ENCODE measurements at regions not wholly inside any gene's neighbourhood (a gene's known extent, or its start where the extent isn't known, plus 50 kb on each side); places are given as distances from the start of the nearest gene placed in this dataset.

DNA sequence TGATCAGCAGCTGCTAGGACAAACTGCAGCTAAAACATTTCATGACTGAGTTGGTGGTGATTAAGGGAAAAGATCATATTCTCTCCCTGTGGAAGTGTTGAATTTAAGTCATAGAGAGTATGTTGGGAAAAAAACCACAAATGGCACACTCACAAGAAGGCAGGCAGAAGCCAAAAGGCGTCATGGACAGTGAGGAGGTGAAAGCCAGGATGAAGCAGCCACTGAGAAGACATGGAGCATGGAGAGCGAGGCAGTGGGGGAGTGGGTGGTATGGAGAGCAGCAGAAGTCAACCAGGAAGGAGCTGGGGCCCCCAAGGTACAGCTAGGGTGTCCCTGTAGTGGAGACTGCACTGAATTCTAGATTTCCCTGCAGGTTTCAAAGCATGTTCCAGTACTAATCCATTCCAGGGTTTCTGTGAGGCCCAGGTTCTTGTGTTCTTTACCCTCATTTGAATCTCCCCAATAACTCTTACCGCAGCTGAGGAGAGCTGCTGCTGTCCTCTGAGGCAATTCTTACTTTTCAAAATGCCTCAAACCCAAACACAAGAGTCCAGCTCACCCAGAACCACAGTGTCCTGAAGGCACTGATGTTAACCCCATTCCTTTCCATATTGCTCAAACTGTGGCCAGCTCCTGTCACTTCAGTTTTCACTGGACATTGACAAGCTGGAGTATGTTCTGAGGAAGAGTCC is 191.8 kb upstream of the E2F8 start:
- TF ChIP-seq, protein P1, sequence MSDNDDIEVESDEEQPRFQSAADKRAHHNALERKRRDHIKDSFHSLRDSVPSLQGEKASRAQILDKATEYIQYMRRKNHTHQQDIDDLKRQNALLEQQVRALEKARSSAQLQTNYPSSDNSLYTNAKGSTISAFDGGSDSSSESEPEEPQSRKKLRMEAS (IDR thresholded peaks at IDR 0.05) = no peak
- TF ChIP-seq TCF12 (IDR thresholded peaks at IDR 0.05; ENCODE audit: low read depth) = no peak
- no peak for TF ChIP-seq EP300 (IDR thresholded peaks at IDR 0.05; ENCODE audit: borderline replicate concordance)
- TF ChIP-seq EGR1 (IDR thresholded peaks at IDR 0.05) = no peak
- TF ChIP-seq YY1 (IDR thresholded peaks at IDR 0.05; ENCODE audit: low read depth) = no peak
- TF ChIP-seq RAD21 (IDR thresholded peaks at IDR 0.05; ENCODE audit: low read depth) = no peak
- TF ChIP-seq, protein P2, sequence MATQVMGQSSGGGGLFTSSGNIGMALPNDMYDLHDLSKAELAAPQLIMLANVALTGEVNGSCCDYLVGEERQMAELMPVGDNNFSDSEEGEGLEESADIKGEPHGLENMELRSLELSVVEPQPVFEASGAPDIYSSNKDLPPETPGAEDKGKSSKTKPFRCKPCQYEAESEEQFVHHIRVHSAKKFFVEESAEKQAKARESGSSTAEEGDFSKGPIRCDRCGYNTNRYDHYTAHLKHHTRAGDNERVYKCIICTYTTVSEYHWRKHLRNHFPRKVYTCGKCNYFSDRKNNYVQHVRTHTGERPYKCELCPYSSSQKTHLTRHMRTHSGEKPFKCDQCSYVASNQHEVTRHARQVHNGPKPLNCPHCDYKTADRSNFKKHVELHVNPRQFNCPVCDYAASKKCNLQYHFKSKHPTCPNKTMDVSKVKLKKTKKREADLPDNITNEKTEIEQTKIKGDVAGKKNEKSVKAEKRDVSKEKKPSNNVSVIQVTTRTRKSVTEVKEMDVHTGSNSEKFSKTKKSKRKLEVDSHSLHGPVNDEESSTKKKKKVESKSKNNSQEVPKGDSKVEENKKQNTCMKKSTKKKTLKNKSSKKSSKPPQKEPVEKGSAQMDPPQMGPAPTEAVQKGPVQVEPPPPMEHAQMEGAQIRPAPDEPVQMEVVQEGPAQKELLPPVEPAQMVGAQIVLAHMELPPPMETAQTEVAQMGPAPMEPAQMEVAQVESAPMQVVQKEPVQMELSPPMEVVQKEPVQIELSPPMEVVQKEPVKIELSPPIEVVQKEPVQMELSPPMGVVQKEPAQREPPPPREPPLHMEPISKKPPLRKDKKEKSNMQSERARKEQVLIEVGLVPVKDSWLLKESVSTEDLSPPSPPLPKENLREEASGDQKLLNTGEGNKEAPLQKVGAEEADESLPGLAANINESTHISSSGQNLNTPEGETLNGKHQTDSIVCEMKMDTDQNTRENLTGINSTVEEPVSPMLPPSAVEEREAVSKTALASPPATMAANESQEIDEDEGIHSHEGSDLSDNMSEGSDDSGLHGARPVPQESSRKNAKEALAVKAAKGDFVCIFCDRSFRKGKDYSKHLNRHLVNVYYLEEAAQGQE (IDR thresholded peaks at IDR 0.05; ENCODE audit: low read depth) = no peak
- no peak for TF ChIP-seq TAF1 (IDR thresholded peaks at IDR 0.05; ENCODE audit: low read depth)
- TF ChIP-seq ZBTB7A (IDR thresholded peaks at IDR 0.05; ENCODE audit: low read depth) = no peak
- TF ChIP-seq CEBPB (IDR thresholded peaks at IDR 0.05) = no peak
- TF ChIP-seq, protein P3, sequence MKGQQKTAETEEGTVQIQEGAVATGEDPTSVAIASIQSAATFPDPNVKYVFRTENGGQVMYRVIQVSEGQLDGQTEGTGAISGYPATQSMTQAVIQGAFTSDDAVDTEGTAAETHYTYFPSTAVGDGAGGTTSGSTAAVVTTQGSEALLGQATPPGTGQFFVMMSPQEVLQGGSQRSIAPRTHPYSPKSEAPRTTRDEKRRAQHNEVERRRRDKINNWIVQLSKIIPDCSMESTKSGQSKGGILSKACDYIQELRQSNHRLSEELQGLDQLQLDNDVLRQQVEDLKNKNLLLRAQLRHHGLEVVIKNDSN (IDR thresholded peaks at IDR 0.05) = no peak
- TF ChIP-seq CREB1 (IDR thresholded peaks at IDR 0.05; ENCODE audit: low read depth) = no peak

All from Ishikawa (cell line).